CD14-positive monocyte (primary cell): ENCODE measurements at regions not wholly inside any gene's neighbourhood (a gene's known extent, or its start where the extent isn't known, plus 50 kb on each side); places are given as distances from the start of the nearest gene placed in this dataset.

ENCODE experiments used
- DNase-seq, 3 donors: peaks; one replicate each; pipeline ENCODE4 v3.0.0-alpha.2; 2011 to 2022
- H2AFZ ChIP-seq: 2 replicates; pipeline ENCODE4 v1.6.0; 2012; ENCODE audit warnings: mild to moderate bottlenecking, low read depth, low read length, inconsistent platforms; ENCODE audit not compliant: insufficient read depth, poor library complexity, severe bottlenecking
- H3K27ac ChIP-seq, 2 donors: 1 replicate in 1 of 2; 2 replicates in 1 of 2; pipeline ENCODE4 v1.5.1; 2012 to 2013; ENCODE audit warnings: low read length in 2 of 2, control low read depth in 1 of 2, inconsistent platforms in 1 of 2, low read depth in 1 of 2, mild to moderate bottlenecking in 1 of 2
- H3K27me3 ChIP-seq, 2 donors: one replicate each; pipeline versions ENCODE4 v1.6.0 to v1.6.1; 2011 to 2013; ENCODE audit warnings: low read length in 2 of 2; ENCODE audit not compliant: control insufficient read depth in 2 of 2, insufficient read depth in 2 of 2
- H3K36me3 ChIP-seq, 2 donors: replicated peaks in 1 of 2; 1 replicate in 1 of 2; 2 replicates in 1 of 2; pipeline versions ENCODE4 v1.5.1 to v1.6.1; 2012 to 2013; ENCODE audit warnings: low read length in 2 of 2, control low read depth in 1 of 2, inconsistent platforms in 1 of 2, mild to moderate bottlenecking in 1 of 2; ENCODE audit not compliant: insufficient read depth in 2 of 2, control insufficient read depth in 1 of 2
- H3K4me1 ChIP-seq, 2 donors: 1 replicate in 1 of 2; 2 replicates in 1 of 2; pipeline versions ENCODE4 v1.5.1 to v1.6.1; 2012 to 2013; ENCODE audit warnings: low read length in 2 of 2, control low read depth in 1 of 2, inconsistent platforms in 1 of 2, mild to moderate bottlenecking in 1 of 2, moderate library complexity in 1 of 2; ENCODE audit not compliant: insufficient read depth in 2 of 2, control insufficient read depth in 1 of 2
- H3K4me2 ChIP-seq: replicated peaks from 2 replicates; pipeline ENCODE3; 2012; ENCODE audit warnings: low read length, moderate library complexity, mild to moderate bottlenecking; ENCODE audit not compliant: poor library complexity, severe bottlenecking; ENCODE audit errors: extremely low read depth
- H3K4me3 ChIP-seq, 3 experiments: fragments of 200-600 bp in 1 of 3; sonication (generic) in 1 of 3; replicated peaks in 1 of 3; 1 replicate in 2 of 3; 2 replicates in 1 of 3; pipeline ENCODE4 v1.5.1; 2011 to 2013; ENCODE audit warnings: low read length in 3 of 3, mild to moderate bottlenecking in 3 of 3, control low read depth in 2 of 3, low read depth in 2 of 3, inconsistent platforms in 1 of 3, moderate library complexity in 1 of 3
- H3K79me2 ChIP-seq: 2 replicates; pipeline ENCODE4 v1.6.0; 2012; ENCODE audit warnings: mild to moderate bottlenecking, control low read depth, inconsistent platforms, low read length, moderate library complexity; ENCODE audit not compliant: insufficient read depth
- H3K9ac ChIP-seq: 2 replicates; pipeline ENCODE4 v1.6.0; 2017; ENCODE audit warnings: low read length, mild to moderate bottlenecking; ENCODE audit not compliant: insufficient read depth, poor library complexity, severe bottlenecking
- H3K9me3 ChIP-seq, 2 donors: replicated peaks in 1 of 2; 1 replicate in 1 of 2; 2 replicates in 1 of 2; pipeline versions ENCODE4 v1.5.1 to v1.6.1; 2012 to 2013; ENCODE audit warnings: low read length in 2 of 2, control low read depth in 1 of 2; ENCODE audit not compliant: control insufficient read depth in 1 of 2, insufficient read depth in 1 of 2
- H4K20me1 ChIP-seq: 2 replicates; pipeline ENCODE4 v1.6.0; 2012; ENCODE audit warnings: mild to moderate bottlenecking, low read length, control low read depth, moderate library complexity; ENCODE audit not compliant: insufficient read depth
- H3K27ac Mint-ChIP-seq, 7 donors: one replicate each; pipeline ENCODE4 v1.8.0; 2020; ENCODE audit warnings: mild to moderate bottlenecking in 7 of 7, mixed read lengths in 7 of 7, moderate library complexity in 6 of 7, inconsistent platforms in 2 of 7
- H3K27me3 Mint-ChIP-seq, 3 donors: one replicate each; pipeline ENCODE4 v1.8.0; 2021 to 2022; ENCODE audit warnings: low read depth in 3 of 3, mild to moderate bottlenecking in 3 of 3, mixed read lengths in 3 of 3, moderate library complexity in 3 of 3, inconsistent platforms in 1 of 3
- H3K36me3 Mint-ChIP-seq, 2 donors: one replicate each; pipeline ENCODE4 v1.8.0; 2020; ENCODE audit warnings: mixed read lengths in 2 of 2, inconsistent platforms in 1 of 2, mild to moderate bottlenecking in 1 of 2
- H3K4me1 Mint-ChIP-seq: one replicate; pipeline ENCODE4 v1.8.0; 2020; ENCODE audit warnings: mild to moderate bottlenecking, mixed read lengths
- H3K4me3 Mint-ChIP-seq, 2 donors: one replicate each; pipeline ENCODE4 v1.8.0; 2020; ENCODE audit warnings: mild to moderate bottlenecking in 2 of 2, mixed read lengths in 2 of 2, moderate library complexity in 1 of 2
- H3K9me3 Mint-ChIP-seq, 7 donors: one replicate each; pipeline ENCODE4 v1.8.0; 2020 to 2022; ENCODE audit warnings: mixed read lengths in 7 of 7, mild to moderate bottlenecking in 6 of 7, moderate library complexity in 6 of 7, inconsistent platforms in 2 of 7
- WGBS: methylation state at CpG from one replicate; pipeline ENCODE4 v1.1.5; 2013; ENCODE audit warnings: missing lambda C conversion rate; ENCODE audit not compliant: insufficient coverage; 5-methylcytosine and 5-hydroxymethylcytosine counted together
- intact Hi-C, 2 donors: fragments of 100-400 bp; cut with micrococcal nuclease; formaldehyde crosslinking; loops; one replicate each; pipeline versions ENCODE4 v1.15.0 to v1.15.1; 2023
- TF ChIP-seq, protein P1 (sequence below): fragments of 200-600 bp; IDR thresholded peaks from one replicate; pipeline ENCODE4 v1.8.0; 2022; ENCODE audit warnings: antibody characterized with exemption, mild to moderate bottlenecking

DNA sequence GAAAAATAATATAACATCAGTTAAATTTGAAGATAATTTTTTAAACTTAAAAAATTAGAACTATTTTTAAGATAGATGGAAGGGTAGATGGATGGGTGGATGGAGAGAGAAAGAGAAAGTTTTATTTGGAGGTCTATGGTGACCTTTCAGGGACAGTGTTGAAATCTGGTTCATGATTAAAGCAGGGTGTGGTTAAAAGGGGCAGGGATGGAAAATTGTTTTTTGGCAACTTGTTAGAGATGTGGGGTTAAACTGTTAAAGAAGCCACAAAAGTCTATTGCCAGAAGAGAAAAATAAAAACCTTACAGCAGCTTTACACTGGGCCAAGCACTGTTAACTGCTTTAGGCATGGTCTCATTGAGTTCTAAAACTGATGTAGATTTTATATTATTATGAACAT, 134.9 kb upstream of the GORAB start:
- Mint-ChIP-seq H3K9me3 (peaks cover 0 to 7% (median 3%) of the 10 kb centered on the region in 7 donors), H3K4me3 (no peak overlapping the region), H3K27me3 (peaks cover 2 to 5% (median 2%) of the 10 kb centered on the region in 3 donors), H3K27ac (no peak overlapping the region), H3K4me1 (no peaks in the 10 kb centered on the region), H3K36me3 (no peaks in the 10 kb centered on the region)
- no peaks in the 10 kb centered on the region for H3K4me1 ChIP-seq
- no peak for DNase-seq
- no peak overlapping the region for H3K27ac ChIP-seq
- H3K4me3 ChIP-seq = no peak overlapping the region
- TF ChIP-seq, protein P1, sequence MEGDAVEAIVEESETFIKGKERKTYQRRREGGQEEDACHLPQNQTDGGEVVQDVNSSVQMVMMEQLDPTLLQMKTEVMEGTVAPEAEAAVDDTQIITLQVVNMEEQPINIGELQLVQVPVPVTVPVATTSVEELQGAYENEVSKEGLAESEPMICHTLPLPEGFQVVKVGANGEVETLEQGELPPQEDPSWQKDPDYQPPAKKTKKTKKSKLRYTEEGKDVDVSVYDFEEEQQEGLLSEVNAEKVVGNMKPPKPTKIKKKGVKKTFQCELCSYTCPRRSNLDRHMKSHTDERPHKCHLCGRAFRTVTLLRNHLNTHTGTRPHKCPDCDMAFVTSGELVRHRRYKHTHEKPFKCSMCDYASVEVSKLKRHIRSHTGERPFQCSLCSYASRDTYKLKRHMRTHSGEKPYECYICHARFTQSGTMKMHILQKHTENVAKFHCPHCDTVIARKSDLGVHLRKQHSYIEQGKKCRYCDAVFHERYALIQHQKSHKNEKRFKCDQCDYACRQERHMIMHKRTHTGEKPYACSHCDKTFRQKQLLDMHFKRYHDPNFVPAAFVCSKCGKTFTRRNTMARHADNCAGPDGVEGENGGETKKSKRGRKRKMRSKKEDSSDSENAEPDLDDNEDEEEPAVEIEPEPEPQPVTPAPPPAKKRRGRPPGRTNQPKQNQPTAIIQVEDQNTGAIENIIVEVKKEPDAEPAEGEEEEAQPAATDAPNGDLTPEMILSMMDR = no peak
- intact Hi-C loops = no loop called here
- no peak overlapping the region for H3K9ac ChIP-seq
- no peaks in the 10 kb centered on the region for H3K9me3 ChIP-seq
- H3K4me2 ChIP-seq = no peak overlapping the region
- no peaks in the 10 kb centered on the region for H3K27me3 ChIP-seq
- H2AFZ ChIP-seq = no peak overlapping the region
- no peaks in the 10 kb centered on the region for H4K20me1 ChIP-seq
- H3K36me3 ChIP-seq = no peaks in the 10 kb centered on the region
- H3K79me2 ChIP-seq = no peaks in the 10 kb centered on the region

DNA sequence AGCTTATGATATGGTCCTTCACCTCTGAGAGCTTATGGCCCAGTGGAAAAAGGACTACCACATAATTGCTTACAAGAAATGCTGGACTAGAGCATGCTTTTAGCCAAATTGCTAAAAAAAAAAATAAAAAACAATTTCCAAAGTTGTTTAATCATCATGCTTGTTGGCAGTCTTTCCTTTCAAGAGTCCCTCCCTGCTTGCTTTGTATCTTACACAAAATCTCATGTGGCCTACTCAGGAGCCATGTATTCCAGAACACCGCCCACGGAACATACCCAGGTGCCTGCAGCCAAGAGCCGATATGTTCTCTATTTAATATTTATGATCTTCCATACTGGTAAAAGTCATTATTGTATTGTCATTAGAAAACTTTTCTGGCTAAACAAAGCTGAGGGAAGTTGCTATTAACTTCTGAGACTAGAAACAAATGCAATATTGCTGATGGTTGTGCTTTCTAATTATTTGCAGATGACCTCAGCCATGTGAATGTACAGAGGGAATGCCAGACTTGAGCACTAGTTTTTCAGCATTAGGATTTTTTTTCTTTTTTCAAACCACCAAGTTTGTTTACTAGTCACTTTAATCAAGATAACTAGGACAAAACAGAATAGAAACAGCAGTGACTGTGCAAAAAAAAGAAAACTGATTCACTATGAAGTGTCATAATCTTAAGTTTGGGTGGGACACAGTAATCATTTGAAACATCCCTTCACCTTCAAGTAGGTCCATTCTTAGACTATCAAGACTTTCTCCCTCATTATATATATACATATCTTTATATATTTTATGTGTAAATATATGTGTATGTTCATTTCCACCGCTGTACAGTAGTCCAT, 129.3 kb upstream of the GORAB start:
- H3K9me3 Mint-ChIP-seq = peaks cover 0 to 5% (median 0%) of the 10 kb centered on the region in 7 donors
- no peak overlapping the region for H3K27ac ChIP-seq
- H3K4me1 ChIP-seq = no peaks in the 10 kb centered on the region
- H3K9me3 ChIP-seq = no peaks in the 10 kb centered on the region
- no peak overlapping the region for H3K9ac ChIP-seq
- H3K27me3 ChIP-seq = no peaks in the 10 kb centered on the region
- no peak overlapping the region for H3K4me2 ChIP-seq
- H4K20me1 ChIP-seq = no peaks in the 10 kb centered on the region
- H3K27me3 Mint-ChIP-seq = peaks cover 0 to 2% (median 0%) of the 10 kb centered on the region in 3 donors
- no peaks in the 10 kb centered on the region for H3K36me3 Mint-ChIP-seq
- TF ChIP-seq, protein P1 = no peak
- DNase-seq = no peak
- no peaks in the 10 kb centered on the region for H3K4me1 Mint-ChIP-seq
- no peak overlapping the region for H3K4me3 ChIP-seq
- WGBS = no CpG with 5 or more reads among the region's 4 CpGs
- no peak overlapping the region for H2AFZ ChIP-seq
- H3K27ac Mint-ChIP-seq = no peak overlapping the region
- no peaks in the 10 kb centered on the region for H3K79me2 ChIP-seq
- H3K36me3 ChIP-seq = no peaks in the 10 kb centered on the region
- intact Hi-C loops = no loop called here
- no peak overlapping the region for H3K4me3 Mint-ChIP-seq
